ENCODE measurements at regions not wholly inside any gene's neighbourhood (a gene's known extent, or its start where the extent isn't known, plus 50 kb on each side); places are given as distances from the start of the nearest gene placed in this dataset.

GRCh38 chr1:222940095-222940494 lies 125.3 kb downstream of the DISP1 start:
- Histone ChIP-seq H3K27me3 (no peaks in the 10 kb centered on the region), H3K9me3 (no peaks in the 10 kb centered on the region), H3K4me3 (replicated peaks in 1 of 3) (no peak overlapping the region), H3K27ac (no peak overlapping the region), H3K4me1 (no peaks in the 10 kb centered on the region), H3K36me3 (peaks cover 0 to 10% of the 10 kb centered on the region in 2 donors)
- intact Hi-C loops (cut with DNase I) = no loop called here
- DNase-seq = no peak
- TF ChIP-seq POLR2A (IDR thresholded peaks at IDR 0.05) (no peak), CTCF (IDR thresholded peaks at IDR 0.05) (no peak)
- WGBS, 2 donors = 86 to 92% methylated on average over 5 of the region's 5 CpGs

- no peaks in the 10 kb centered on the region for H3K27me3 ChIP-seq
- peaks cover 0 to 10% of the 10 kb centered on the region in 2 donors for H3K36me3 ChIP-seq
- intact Hi-C loops (cut with DNase I) = no loop called here
- no peaks in the 10 kb centered on the region for H3K4me1 ChIP-seq
- 90 to 93% methylated on average over 2 of the region's 2 CpGs for WGBS, 2 donors
- H3K4me3 ChIP-seq (replicated peaks in 1 of 3) = no peak overlapping the region
- no peak for TF ChIP-seq CTCF (IDR thresholded peaks at IDR 0.05)
- TF ChIP-seq POLR2A (IDR thresholded peaks at IDR 0.05) = no peak
- H3K9me3 ChIP-seq = no peaks in the 10 kb centered on the region
- no peak overlapping the region for H3K27ac ChIP-seq
- DNase-seq = no peak
Measured at GRCh38 chr1:222940906-222941305, 126.1 kb downstream of the DISP1 start.

- H3K27me3 ChIP-seq = no peaks in the 10 kb centered on the region
- WGBS, 2 donors = 90 to 96% methylated on average over 1 of the region's 1 CpG
- DNase-seq = no peak
- no peak overlapping the region for H3K4me3 ChIP-seq (replicated peaks in 1 of 3)
- no peaks in the 10 kb centered on the region for H3K4me1 ChIP-seq
- intact Hi-C loops (cut with DNase I) = no loop called here
- peaks cover 0 to 10% of the 10 kb centered on the region in 2 donors for H3K36me3 ChIP-seq
- no peak overlapping the region for H3K27ac ChIP-seq
- TF ChIP-seq CTCF (IDR thresholded peaks at IDR 0.05) = no peak
- no peak for TF ChIP-seq POLR2A (IDR thresholded peaks at IDR 0.05)
- H3K9me3 ChIP-seq = no peaks in the 10 kb centered on the region
Measured at GRCh38 chr1:222941425-222941824, 126.6 kb downstream of the DISP1 start.

- TF ChIP-seq CTCF (IDR thresholded peaks at IDR 0.05) (no peak), POLR2A (IDR thresholded peaks at IDR 0.05) (no peak)
- Histone ChIP-seq H3K27me3 (no peaks in the 10 kb centered on the region), H3K4me1 (peaks cover 0 to under 1% of the 10 kb centered on the region in 2 donors), H3K9me3 (no peaks in the 10 kb centered on the region), H3K27ac (no peak overlapping the region), H3K4me3 (replicated peaks in 1 of 3) (no peak overlapping the region), H3K36me3 (peaks cover 0 to 10% of the 10 kb centered on the region in 2 donors)
- intact Hi-C loops (cut with DNase I) = no loop called here
- DNase-seq = no peak
- 88 to 93% methylated on average over 1 of the region's 1 CpG for WGBS, 2 donors
Measured at GRCh38 chr1:222946436-222946835, 131.6 kb downstream of the DISP1 start.

GRCh38 chr1:222948079-222948478 lies 133.2 kb downstream of the DISP1 start:
- Histone ChIP-seq H3K36me3 (peaks cover 0 to 6% of the 10 kb centered on the region in 2 donors), H3K4me1 (peaks cover 0 to 4% of the 10 kb centered on the region in 2 donors), H3K9me3 (no peaks in the 10 kb centered on the region), H3K27ac (no peak overlapping the region), H3K27me3 (no peaks in the 10 kb centered on the region), H3K4me3 (replicated peaks in 1 of 3) (no peak overlapping the region)
- DNase-seq = no peak
- intact Hi-C loops (cut with DNase I) = no loop called here
- TF ChIP-seq POLR2A (IDR thresholded peaks at IDR 0.05) (no peak), CTCF (IDR thresholded peaks at IDR 0.05) (no peak)
- 98 to 100% methylated on average over 2 of the region's 2 CpGs for WGBS, 2 donors

All from thyroid gland (tissue), 4 donors.